ENCODE measurements at regions not wholly inside any gene's neighbourhood (a gene's known extent, or its start where the extent isn't known, plus 50 kb on each side); places are given as distances from the start of the nearest gene placed in this dataset.
"Not testable (repeated sequence)": the region's sequence is repeated elsewhere in the genome, so short reads cannot be mapped to it uniquely, and the experiment has no call there.

GRCh38 chr14:87043667-87044200 is 949.2 kb downstream of the GALC start:
- TF ChIP-seq CTCF (IDR thresholded peaks at IDR 0.05; ENCODE audit: borderline replicate concordance), result no peak
- no peak for DNase-seq
- intact Hi-C loops (cut with micrococcal nuclease), result no loop called here

GRCh38 chr14:87042354-87042753 is 950.6 kb downstream of the GALC start:
- DNase-seq, result no peak
- Histone ChIP-seq H3K27ac (replicated peaks) (no peak overlapping the region), H3K4me3 (no peak overlapping the region), H3K4me1 (no peaks in the 10 kb centered on the region), H3K36me3 (no peaks in the 10 kb centered on the region), H3K9me3 (replicated peaks) (no peaks in the 10 kb centered on the region), H3K27me3 (ENCODE audit: low read depth) (no peaks in the 10 kb centered on the region)
- intact Hi-C loops (cut with micrococcal nuclease), result no loop called here
- no peak for TF ChIP-seq CTCF (IDR thresholded peaks at IDR 0.05; ENCODE audit: borderline replicate concordance)

More at GRCh38 chr14:87043667-87044200, 949.2 kb downstream of the GALC start:
- Histone ChIP-seq H3K4me3 (no peak overlapping the region), H3K4me1 (no peaks in the 10 kb centered on the region), H3K27me3 (ENCODE audit: low read depth) (no peaks in the 10 kb centered on the region), H3K27ac (replicated peaks) (no peak overlapping the region), H3K9me3 (replicated peaks) (no peaks in the 10 kb centered on the region), H3K36me3 (no peaks in the 10 kb centered on the region)

DNA sequence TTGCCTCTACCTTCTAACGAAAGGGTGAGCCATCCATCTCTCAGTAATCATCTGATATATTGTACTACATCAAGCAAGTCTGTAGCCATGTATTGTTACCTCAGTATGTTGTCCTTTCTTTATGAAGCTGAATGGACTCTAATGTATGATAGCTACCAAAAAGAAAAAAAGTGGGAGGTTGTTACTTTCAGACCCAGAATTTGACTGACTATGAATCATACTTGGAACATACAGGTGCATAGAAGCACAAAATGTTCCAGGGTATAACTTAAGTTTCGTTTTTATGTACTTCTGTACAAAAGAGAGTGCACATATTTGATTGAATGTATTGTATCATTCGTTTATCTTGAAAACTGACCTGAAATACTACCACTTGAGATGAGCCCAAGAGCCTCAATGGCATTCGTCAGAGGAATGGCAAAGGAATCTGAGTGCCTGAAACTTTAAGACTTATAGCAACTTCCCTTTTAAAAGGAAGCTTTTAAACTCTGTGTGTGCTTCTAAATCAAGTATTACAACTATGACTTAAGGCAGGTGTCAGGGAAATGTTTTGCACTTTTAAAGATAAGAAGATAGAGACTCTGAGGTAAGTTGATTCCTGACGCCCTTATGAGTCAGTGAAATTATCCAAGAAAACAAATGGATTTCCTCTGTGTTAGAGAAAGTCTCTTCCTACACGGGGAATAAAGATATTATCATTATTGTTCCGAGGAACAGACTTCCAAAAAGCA is 951.5 kb downstream of the GALC start:
- Histone ChIP-seq H3K4me3 (no peak overlapping the region), H3K27me3 (ENCODE audit: low read depth) (no peaks in the 10 kb centered on the region), H3K27ac (replicated peaks) (no peak overlapping the region), H3K4me1 (no peaks in the 10 kb centered on the region), H3K36me3 (no peaks in the 10 kb centered on the region), H3K9me3 (replicated peaks) (no peaks in the 10 kb centered on the region)
- intact Hi-C loops (cut with micrococcal nuclease), result no loop called here
- no peak for DNase-seq
- no peak for TF ChIP-seq CTCF (IDR thresholded peaks at IDR 0.05; ENCODE audit: borderline replicate concordance)

GRCh38 chr14:87034680-87035079 is 958.3 kb downstream of the GALC start:
- Histone ChIP-seq H3K4me3 (no peak overlapping the region), H3K27me3 (ENCODE audit: low read depth) (no peaks in the 10 kb centered on the region), H3K9me3 (replicated peaks) (no peaks in the 10 kb centered on the region), H3K36me3 (no peaks in the 10 kb centered on the region), H3K4me1 (no peaks in the 10 kb centered on the region), H3K27ac (replicated peaks) (no peak overlapping the region)
- TF ChIP-seq CTCF (IDR thresholded peaks at IDR 0.05; ENCODE audit: borderline replicate concordance), result no peak
- intact Hi-C loops (cut with micrococcal nuclease), result no loop called here
- DNase-seq, result no peak

DNA sequence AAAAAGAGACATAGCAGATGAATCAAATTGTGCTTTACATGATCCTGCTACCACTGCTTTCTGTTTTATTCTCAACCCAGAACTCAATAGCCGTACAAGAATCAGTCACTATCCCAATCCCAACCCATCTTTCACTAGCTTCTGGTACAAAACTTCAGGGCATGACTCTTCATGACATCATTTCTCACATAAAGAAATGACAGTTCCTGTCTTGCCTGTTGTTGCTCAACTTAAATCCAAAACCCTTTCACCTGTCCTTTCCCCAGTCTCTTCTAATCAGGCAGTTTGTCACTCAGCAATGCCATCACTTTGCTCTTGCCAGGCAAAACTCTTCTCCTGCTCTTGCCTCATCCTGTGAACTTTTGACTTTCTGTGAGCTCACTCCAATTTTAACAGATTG is 962.8 kb downstream of the GALC start:
- intact Hi-C loops (cut with micrococcal nuclease), result no loop called here
- Histone ChIP-seq H3K9me3 (replicated peaks) (no peaks in the 10 kb centered on the region), H3K27ac (replicated peaks) (no peak overlapping the region), H3K27me3 (ENCODE audit: low read depth) (no peaks in the 10 kb centered on the region), H3K4me1 (no peaks in the 10 kb centered on the region), H3K36me3 (no peaks in the 10 kb centered on the region), H3K4me3 (no peak overlapping the region)
- no peak for DNase-seq
- no peak for TF ChIP-seq CTCF (IDR thresholded peaks at IDR 0.05; ENCODE audit: borderline replicate concordance)

- H3K9me3 ChIP-seq (replicated peaks); DNase-seq; intact Hi-C loops (cut with micrococcal nuclease): not testable (repeated sequence)
Observed at GRCh38 chr14:87020106-87020505, 972.9 kb downstream of the GALC start.

More at GRCh38 chr14:87020106-87020505, 972.9 kb downstream of the GALC start:
- not testable (repeated sequence) for H3K27me3 ChIP-seq (ENCODE audit: low read depth); H3K27ac ChIP-seq (replicated peaks); H3K4me3 ChIP-seq; H3K4me1 ChIP-seq; H3K36me3 ChIP-seq
